ENCODE measurements at regions not wholly inside any gene's neighbourhood (a gene's known extent, or its start where the extent isn't known, plus 50 kb on each side); places are given as distances from the start of the nearest gene placed in this dataset.

DNA sequence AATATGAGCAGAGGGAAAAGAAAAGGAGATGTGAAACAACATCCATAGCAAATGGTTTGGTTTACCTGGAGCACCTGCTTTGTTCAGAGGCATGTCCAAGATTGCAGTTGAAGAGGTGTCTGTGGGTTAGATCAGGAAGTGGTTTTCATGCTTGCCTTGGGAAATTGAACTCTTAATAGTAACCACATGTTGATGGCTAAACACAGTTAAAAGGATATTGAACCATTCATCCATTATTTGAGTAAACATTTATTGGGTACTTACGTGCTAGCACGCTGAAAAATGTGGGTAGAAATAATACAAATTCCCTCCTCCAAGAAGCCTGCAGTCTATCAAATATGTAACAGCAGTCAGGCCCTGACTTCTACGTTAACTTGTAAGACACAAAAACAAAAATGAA is 235.7 kb upstream of the TNC start:
- TF ChIP-seq, protein P1, sequence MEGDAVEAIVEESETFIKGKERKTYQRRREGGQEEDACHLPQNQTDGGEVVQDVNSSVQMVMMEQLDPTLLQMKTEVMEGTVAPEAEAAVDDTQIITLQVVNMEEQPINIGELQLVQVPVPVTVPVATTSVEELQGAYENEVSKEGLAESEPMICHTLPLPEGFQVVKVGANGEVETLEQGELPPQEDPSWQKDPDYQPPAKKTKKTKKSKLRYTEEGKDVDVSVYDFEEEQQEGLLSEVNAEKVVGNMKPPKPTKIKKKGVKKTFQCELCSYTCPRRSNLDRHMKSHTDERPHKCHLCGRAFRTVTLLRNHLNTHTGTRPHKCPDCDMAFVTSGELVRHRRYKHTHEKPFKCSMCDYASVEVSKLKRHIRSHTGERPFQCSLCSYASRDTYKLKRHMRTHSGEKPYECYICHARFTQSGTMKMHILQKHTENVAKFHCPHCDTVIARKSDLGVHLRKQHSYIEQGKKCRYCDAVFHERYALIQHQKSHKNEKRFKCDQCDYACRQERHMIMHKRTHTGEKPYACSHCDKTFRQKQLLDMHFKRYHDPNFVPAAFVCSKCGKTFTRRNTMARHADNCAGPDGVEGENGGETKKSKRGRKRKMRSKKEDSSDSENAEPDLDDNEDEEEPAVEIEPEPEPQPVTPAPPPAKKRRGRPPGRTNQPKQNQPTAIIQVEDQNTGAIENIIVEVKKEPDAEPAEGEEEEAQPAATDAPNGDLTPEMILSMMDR (IDR thresholded peaks at IDR 0.05), result no peak
- TF ChIP-seq TAF1 (IDR thresholded peaks at IDR 0.05; ENCODE audit: borderline replicate concordance, low read depth, low read length), result no peak
- TF ChIP-seq EP300 (IDR thresholded peaks at IDR 0.05; ENCODE audit: borderline replicate concordance in 1 of 2, low read depth in 1 of 2, low read length in 1 of 2), result no peak
- TF ChIP-seq, protein P2, sequence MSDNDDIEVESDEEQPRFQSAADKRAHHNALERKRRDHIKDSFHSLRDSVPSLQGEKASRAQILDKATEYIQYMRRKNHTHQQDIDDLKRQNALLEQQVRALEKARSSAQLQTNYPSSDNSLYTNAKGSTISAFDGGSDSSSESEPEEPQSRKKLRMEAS (IDR thresholded peaks at IDR 0.05; ENCODE audit: low read depth), result no peak
- no peak for TF ChIP-seq RXRA (IDR thresholded peaks at IDR 0.05; ENCODE audit: borderline replicate concordance, low read depth)
- no peak for TF ChIP-seq FOSL2 (IDR thresholded peaks at IDR 0.05; ENCODE audit: borderline replicate concordance, low read depth)
- TF ChIP-seq POLR2AphosphoS5 (IDR thresholded peaks at IDR 0.05; ENCODE audit: low read depth, low read length), result no peak
- TF ChIP-seq, protein P3, sequence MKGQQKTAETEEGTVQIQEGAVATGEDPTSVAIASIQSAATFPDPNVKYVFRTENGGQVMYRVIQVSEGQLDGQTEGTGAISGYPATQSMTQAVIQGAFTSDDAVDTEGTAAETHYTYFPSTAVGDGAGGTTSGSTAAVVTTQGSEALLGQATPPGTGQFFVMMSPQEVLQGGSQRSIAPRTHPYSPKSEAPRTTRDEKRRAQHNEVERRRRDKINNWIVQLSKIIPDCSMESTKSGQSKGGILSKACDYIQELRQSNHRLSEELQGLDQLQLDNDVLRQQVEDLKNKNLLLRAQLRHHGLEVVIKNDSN (IDR thresholded peaks at IDR 0.05; ENCODE audit: borderline replicate concordance, low read depth), result no peak
- TF ChIP-seq RAD21 (IDR thresholded peaks at IDR 0.05; ENCODE audit: low read length), result no peak

All from SK-N-SH (cell line).